ENCODE measurements at regions not wholly inside any gene's neighbourhood (a gene's known extent, or its start where the extent isn't known, plus 50 kb on each side); places are given as distances from the start of the nearest gene placed in this dataset.

GRCh38 chr13:106700439-106700838, 132.5 kb upstream of the ARGLU1 start:
- TF ChIP-seq MYC (IDR thresholded peaks at IDR 0.05; ENCODE audit: low read depth, low read length) (no peak), MYC (CRISPR knock-in tag; IDR thresholded peaks at IDR 0.05; ENCODE audit: borderline replicate concordance, low read depth) (no peak), CTCF (IDR thresholded peaks at IDR 0.05 in 2 of 3, conservative IDR thresholded peaks at IDR 0.05 in 1 of 3; ENCODE audit: insufficient read depth in 2 of 3, low read depth in 1 of 3, low read length in 3 of 3) (no peak), SIN3A (IDR thresholded peaks at IDR 0.05; ENCODE audit: borderline replicate concordance in 2 of 2, control insufficient read depth in 1 of 2, low read depth in 2 of 2, low read length in 2 of 2) (no peak), POLR2A (conservative IDR thresholded peaks at IDR 0.05) (no peak), EZH2 (IDR thresholded peaks at IDR 0.05; ENCODE audit: borderline replicate concordance, low read depth, low read length) (no peak), SMAD1 (IDR thresholded peaks at IDR 0.05; ENCODE audit: low read depth, low read length, partially characterized antibody) (no peak), USF2 (CRISPR knock-in tag; IDR thresholded peaks at IDR 0.05) (no peak), NELFE (IDR thresholded peaks at IDR 0.05; ENCODE audit: insufficient read depth, insufficient read length) (no peak), CEBPZ (IDR thresholded peaks at IDR 0.05; ENCODE audit: borderline replicate concordance, low read depth, low read length) (no peak), BHLHE40 (IDR thresholded peaks at IDR 0.05; ENCODE audit: low read length) (no peak), ZNF589 (CRISPR knock-in tag; IDR thresholded peaks at IDR 0.05; ENCODE audit: low read depth) (no peak), MXI1 (IDR thresholded peaks at IDR 0.05; ENCODE audit: low read depth, low read length) (no peak), UBTF (IDR thresholded peaks at IDR 0.05; ENCODE audit: borderline replicate concordance in 1 of 2, low read depth in 2 of 2, low read length in 2 of 2) (no peak), ZFP1 (CRISPR knock-in tag; IDR thresholded peaks at IDR 0.05) (no peak)

Measured in K562 (cell line).